ENCODE measurements at regions not wholly inside any gene's neighbourhood (a gene's known extent, or its start where the extent isn't known, plus 50 kb on each side); places are given as distances from the start of the nearest gene placed in this dataset.

GRCh38 chr7:21140622-21141021 lies 287.3 kb upstream of the SP4 start:
- H4K8ac ChIP-seq (ENCODE audit: low read depth, low read length) = no peak overlapping the region

GRCh38 chr7:21141476-21141875 lies 286.4 kb upstream of the SP4 start:
- no CpG with 5 or more reads among the region's 3 CpGs for WGBS, 2 donors (ENCODE audit: extremely low coverage in 2 of 2, insufficient read length in 2 of 2, insufficient replicate concordance in 1 of 2)
- Histone ChIP-seq H2AFZ (ENCODE audit: low read length) (no peak overlapping the region), H3K14ac (ENCODE audit: low read length) (no peak overlapping the region), H2AK5ac (ENCODE audit: low read depth, low read length) (no peak overlapping the region), H3K36me3 (replicated peaks in 1 of 2; ENCODE audit: control insufficient read depth in 2 of 2, insufficient read depth in 2 of 2, low read length in 2 of 2) (no peaks in the 10 kb centered on the region), H2BK12ac (ENCODE audit: low read length) (no peak overlapping the region), H3K4me2 (ENCODE audit: insufficient read depth, low read length, poor library complexity, severe bottlenecking) (no peak overlapping the region), H4K8ac (ENCODE audit: low read depth, low read length) (no peak overlapping the region), H3K23ac (ENCODE audit: low read depth, low read length, poor library complexity) (no peak overlapping the region), H2BK120ac (ENCODE audit: low read depth, low read length) (no peak overlapping the region), H2BK15ac (ENCODE audit: low read length) (no peak overlapping the region), H3K27ac (replicated peaks; ENCODE audit: low read length) (no peak overlapping the region), H3K9me3 (replicated peaks in 1 of 2; ENCODE audit: control insufficient read depth in 2 of 2, insufficient read depth in 1 of 2, low read depth in 1 of 2, low read length in 2 of 2) (no peaks in the 10 kb centered on the region), H3K27me3 (ENCODE audit: control insufficient read depth in 3 of 3, insufficient read depth in 3 of 3, low read depth in 1 of 3, low read length in 3 of 3) (peaks cover 0 to 13% (median 0%) of the 10 kb centered on the region in 3 experiments), H2BK5ac (ENCODE audit: low read length) (no peak overlapping the region), H3K4ac (ENCODE audit: low read length) (no peak overlapping the region), H3K9ac (ENCODE audit: low read depth, low read length, poor library complexity) (no peak overlapping the region), H3K4me3 (ENCODE audit: low read length in 2 of 2) (no peak overlapping the region), H3K18ac (ENCODE audit: low read length) (no peak overlapping the region), H3K79me1 (ENCODE audit: low read depth, low read length) (no peaks in the 10 kb centered on the region), H4K91ac (ENCODE audit: low read depth, low read length, poor library complexity) (no peak overlapping the region), H3K4me1 (ENCODE audit: control insufficient read depth in 2 of 2, insufficient read depth in 1 of 2, low read depth in 1 of 2, low read length in 2 of 2) (peaks cover 0 to 1% of the 10 kb centered on the region in 2 donors)
- DNase-seq (ENCODE audit: low spot score) = no peak

More at GRCh38 chr7:21140622-21141021, 287.3 kb upstream of the SP4 start:
- Histone ChIP-seq H2BK15ac (ENCODE audit: low read length) (no peak overlapping the region), H3K9ac (ENCODE audit: low read depth, low read length, poor library complexity) (no peak overlapping the region), H2BK120ac (ENCODE audit: low read depth, low read length) (no peak overlapping the region), H3K9me3 (replicated peaks in 1 of 2; ENCODE audit: control insufficient read depth in 2 of 2, insufficient read depth in 1 of 2, low read depth in 1 of 2, low read length in 2 of 2) (no peaks in the 10 kb centered on the region), H2BK12ac (ENCODE audit: low read length) (no peak overlapping the region), H2AK5ac (ENCODE audit: low read depth, low read length) (no peak overlapping the region), H3K4me3 (ENCODE audit: low read length in 2 of 2) (no peak overlapping the region), H3K4me2 (ENCODE audit: insufficient read depth, low read length, poor library complexity, severe bottlenecking) (no peak overlapping the region), H3K14ac (ENCODE audit: low read length) (no peak overlapping the region), H2AFZ (ENCODE audit: low read length) (no peak overlapping the region), H3K27me3 (ENCODE audit: control insufficient read depth in 3 of 3, insufficient read depth in 3 of 3, low read depth in 1 of 3, low read length in 3 of 3) (peaks cover 0 to 13% (median 0%) of the 10 kb centered on the region in 3 experiments), H2BK5ac (ENCODE audit: low read length) (no peak overlapping the region), H3K36me3 (replicated peaks in 1 of 2; ENCODE audit: control insufficient read depth in 2 of 2, insufficient read depth in 2 of 2, low read length in 2 of 2) (no peaks in the 10 kb centered on the region), H3K4ac (ENCODE audit: low read length) (no peak overlapping the region), H3K27ac (replicated peaks; ENCODE audit: low read length) (no peak overlapping the region), H3K18ac (ENCODE audit: low read length) (no peak overlapping the region), H4K91ac (ENCODE audit: low read depth, low read length, poor library complexity) (no peak overlapping the region), H3K23ac (ENCODE audit: low read depth, low read length, poor library complexity) (no peak overlapping the region), H3K79me1 (ENCODE audit: low read depth, low read length) (no peaks in the 10 kb centered on the region), H3K4me1 (ENCODE audit: control insufficient read depth in 2 of 2, insufficient read depth in 1 of 2, low read depth in 1 of 2, low read length in 2 of 2) (no peaks in the 10 kb centered on the region)
- DNase-seq (ENCODE audit: low spot score) = no peak
- no CpG with 5 or more reads among the region's 3 CpGs for whole genome bisulfite sequencing, 2 donors (ENCODE audit: extremely low coverage in 2 of 2, insufficient read length in 2 of 2, insufficient replicate concordance in 1 of 2)

DNA sequence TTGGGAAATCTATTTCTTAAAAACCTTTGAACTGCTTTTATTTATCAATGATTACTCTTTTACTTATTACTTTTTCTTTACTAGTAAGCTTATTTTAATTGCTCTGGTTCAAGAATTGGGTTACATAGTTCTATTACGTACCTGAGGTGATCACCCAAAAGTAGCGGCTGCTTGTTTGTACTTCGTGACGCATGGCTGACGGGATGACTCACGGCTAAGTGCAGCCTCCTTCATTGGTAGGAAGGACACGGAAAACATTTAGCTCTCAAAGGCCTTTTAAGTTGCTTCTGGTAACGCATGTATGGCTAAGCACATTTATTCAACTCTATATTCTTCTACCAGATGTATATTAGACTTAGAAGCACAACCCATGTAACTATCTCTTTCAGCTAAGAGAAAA lies 285.8 kb upstream of the SP4 start:
- no peaks in the 10 kb centered on the region for H3K79me1 ChIP-seq (ENCODE audit: low read depth, low read length)
- no peak overlapping the region for H3K4me3 ChIP-seq (ENCODE audit: low read length in 2 of 2)
- H3K9me3 ChIP-seq (replicated peaks in 1 of 2; ENCODE audit: control insufficient read depth in 2 of 2, insufficient read depth in 1 of 2, low read depth in 1 of 2, low read length in 2 of 2) = no peaks in the 10 kb centered on the region
- H2BK15ac ChIP-seq (ENCODE audit: low read length) = no peak overlapping the region
- no CpG with 5 or more reads among the region's 8 CpGs for WGBS, 2 donors (ENCODE audit: extremely low coverage in 2 of 2, insufficient read length in 2 of 2, insufficient replicate concordance in 1 of 2)
- no peak overlapping the region for H3K9ac ChIP-seq (ENCODE audit: low read depth, low read length, poor library complexity)
- H3K27me3 ChIP-seq (ENCODE audit: control insufficient read depth in 3 of 3, insufficient read depth in 3 of 3, low read depth in 1 of 3, low read length in 3 of 3) = peaks cover 0 to 13% (median 0%) of the 10 kb centered on the region in 3 experiments
- no peak overlapping the region for H2BK12ac ChIP-seq (ENCODE audit: low read length)
- H4K8ac ChIP-seq (ENCODE audit: low read depth, low read length) = no peak overlapping the region
- H2BK120ac ChIP-seq (ENCODE audit: low read depth, low read length) = no peak overlapping the region
- H3K27ac ChIP-seq (replicated peaks; ENCODE audit: low read length) = no peak overlapping the region
- H2AK5ac ChIP-seq (ENCODE audit: low read depth, low read length) = no peak overlapping the region
- no peak overlapping the region for H3K18ac ChIP-seq (ENCODE audit: low read length)
- no peak for DNase-seq (ENCODE audit: low spot score)
- H3K4me1 ChIP-seq (ENCODE audit: control insufficient read depth in 2 of 2, insufficient read depth in 1 of 2, low read depth in 1 of 2, low read length in 2 of 2) = peaks cover 0 to 4% of the 10 kb centered on the region in 2 donors
- no peak overlapping the region for H2BK5ac ChIP-seq (ENCODE audit: low read length)
- H4K91ac ChIP-seq (ENCODE audit: low read depth, low read length, poor library complexity) = no peak overlapping the region
- no peaks in the 10 kb centered on the region for H3K36me3 ChIP-seq (replicated peaks in 1 of 2; ENCODE audit: control insufficient read depth in 2 of 2, insufficient read depth in 2 of 2, low read length in 2 of 2)
- H3K4ac ChIP-seq (ENCODE audit: low read length) = no peak overlapping the region
- no peak overlapping the region for H3K4me2 ChIP-seq (ENCODE audit: insufficient read depth, low read length, poor library complexity, severe bottlenecking)
- no peak overlapping the region for H3K23ac ChIP-seq (ENCODE audit: low read depth, low read length, poor library complexity)
- H2AFZ ChIP-seq (ENCODE audit: low read length) = no peak overlapping the region
- no peak overlapping the region for H3K14ac ChIP-seq (ENCODE audit: low read length)

GRCh38 chr7:21146642-21147423 lies 281.1 kb upstream of the SP4 start:
- Histone ChIP-seq H3K27ac (replicated peaks; ENCODE audit: low read length) (no peak overlapping the region), H2AFZ (ENCODE audit: low read length) (peak overlapping the region; percentile 62), H3K4me1 (ENCODE audit: control insufficient read depth in 2 of 2, insufficient read depth in 1 of 2, low read depth in 1 of 2, low read length in 2 of 2) (peaks cover 0 to 5% of the 10 kb centered on the region in 2 donors), H3K9me3 (replicated peaks in 1 of 2; ENCODE audit: control insufficient read depth in 2 of 2, insufficient read depth in 1 of 2, low read depth in 1 of 2, low read length in 2 of 2) (no peaks in the 10 kb centered on the region), H3K27me3 (ENCODE audit: control insufficient read depth in 3 of 3, insufficient read depth in 3 of 3, low read depth in 1 of 3, low read length in 3 of 3) (no peaks in the 10 kb centered on the region), H3K18ac (ENCODE audit: low read length) (peak overlapping the region; percentile 77), H2BK120ac (ENCODE audit: low read depth, low read length) (no peak overlapping the region), H3K23ac (ENCODE audit: low read depth, low read length, poor library complexity) (no peak overlapping the region), H2AK5ac (ENCODE audit: low read depth, low read length) (no peak overlapping the region), H4K91ac (ENCODE audit: low read depth, low read length, poor library complexity) (no peak overlapping the region), H3K4ac (ENCODE audit: low read length) (no peak overlapping the region), H2BK5ac (ENCODE audit: low read length) (no peak overlapping the region), H2BK12ac (ENCODE audit: low read length) (no peak overlapping the region), H3K79me1 (ENCODE audit: low read depth, low read length) (no peaks in the 10 kb centered on the region), H3K9ac (ENCODE audit: low read depth, low read length, poor library complexity) (no peak overlapping the region), H2BK15ac (ENCODE audit: low read length) (no peak overlapping the region), H3K36me3 (replicated peaks in 1 of 2; ENCODE audit: control insufficient read depth in 2 of 2, insufficient read depth in 2 of 2, low read length in 2 of 2) (no peaks in the 10 kb centered on the region), H3K4me2 (ENCODE audit: insufficient read depth, low read length, poor library complexity, severe bottlenecking) (no peak overlapping the region), H3K14ac (ENCODE audit: low read length) (no peak overlapping the region), H4K8ac (ENCODE audit: low read depth, low read length) (no peak overlapping the region), H3K4me3 (ENCODE audit: low read length in 2 of 2) (no peak overlapping the region)
- no peak for DNase-seq (ENCODE audit: low spot score)
- WGBS, 2 donors (ENCODE audit: extremely low coverage in 2 of 2, insufficient read length in 2 of 2, insufficient replicate concordance in 1 of 2) = no CpG with 5 or more reads among the region's 14 CpGs
